ENCODE measurements at regions not wholly inside any gene's neighbourhood (a gene's known extent, or its start where the extent isn't known, plus 50 kb on each side); places are given as distances from the start of the nearest gene placed in this dataset.

DNA sequence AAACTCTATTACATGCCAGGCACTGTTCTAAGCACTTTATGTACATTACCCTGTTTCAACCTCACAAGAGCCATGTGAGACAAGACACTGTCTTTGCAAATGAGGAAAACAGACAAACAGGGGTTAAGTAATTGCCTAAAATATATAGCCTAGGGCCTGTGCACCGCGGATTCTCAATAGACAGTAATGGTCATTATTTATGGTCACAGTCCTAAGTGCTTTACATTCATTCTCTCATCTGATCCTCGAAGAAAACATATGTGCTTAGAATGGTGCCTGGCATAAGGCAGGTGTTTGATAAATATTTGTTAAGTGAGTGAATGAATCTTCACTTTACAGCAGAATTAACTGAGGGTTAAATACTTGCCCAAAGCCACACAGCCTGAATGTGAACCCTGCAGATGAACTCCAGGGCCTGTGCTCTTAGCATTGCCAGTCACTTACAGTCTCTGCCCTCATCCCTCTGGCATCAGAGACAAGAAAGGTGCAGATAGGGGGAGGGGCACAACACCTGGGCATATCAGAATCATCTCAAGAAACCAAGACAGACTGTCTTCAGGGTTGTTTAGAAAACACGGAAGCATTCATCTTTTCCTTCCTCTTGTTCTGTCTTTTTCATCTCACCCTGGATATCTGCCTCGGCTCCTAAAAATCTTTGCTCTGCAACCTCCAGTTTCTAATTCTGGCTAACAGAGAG, 92.8 kb upstream of the SASH1 start:
- no peak for DNase-seq (ENCODE audit: low spot score)

DNA sequence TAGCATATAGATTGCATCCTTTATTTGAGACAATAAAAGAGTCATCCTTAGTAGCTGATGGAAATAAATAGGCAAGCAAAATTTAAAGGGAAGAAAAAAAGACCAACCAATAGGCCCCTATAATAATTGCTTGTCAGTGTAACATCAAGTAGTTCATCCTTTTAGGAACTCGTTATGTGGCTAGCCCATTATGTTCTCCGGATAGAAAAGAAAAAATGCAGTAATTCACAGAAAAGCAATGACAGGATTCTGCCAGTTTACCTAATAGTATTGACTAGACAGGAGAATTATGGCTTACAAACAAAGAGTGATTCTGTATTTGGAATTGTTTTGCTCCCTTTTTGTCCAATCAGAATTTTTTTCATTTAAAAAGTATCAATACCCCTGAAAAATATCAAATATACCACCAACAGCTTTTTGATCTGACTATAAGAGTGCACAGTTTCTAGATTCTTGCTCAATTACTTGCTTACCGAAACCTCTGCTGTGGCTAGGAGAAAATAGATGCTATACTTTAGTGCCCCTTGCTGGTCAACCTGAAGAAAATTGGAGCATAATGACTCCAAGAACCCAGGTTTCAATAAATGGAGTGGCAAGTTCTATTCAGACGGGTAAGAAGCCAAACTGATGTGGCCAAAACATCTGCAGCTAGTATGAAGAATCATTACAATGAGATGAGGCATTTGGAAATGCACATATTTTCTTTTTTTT, 91.5 kb upstream of the SASH1 start:
- no peak for DNase-seq (ENCODE audit: low spot score)

DNA sequence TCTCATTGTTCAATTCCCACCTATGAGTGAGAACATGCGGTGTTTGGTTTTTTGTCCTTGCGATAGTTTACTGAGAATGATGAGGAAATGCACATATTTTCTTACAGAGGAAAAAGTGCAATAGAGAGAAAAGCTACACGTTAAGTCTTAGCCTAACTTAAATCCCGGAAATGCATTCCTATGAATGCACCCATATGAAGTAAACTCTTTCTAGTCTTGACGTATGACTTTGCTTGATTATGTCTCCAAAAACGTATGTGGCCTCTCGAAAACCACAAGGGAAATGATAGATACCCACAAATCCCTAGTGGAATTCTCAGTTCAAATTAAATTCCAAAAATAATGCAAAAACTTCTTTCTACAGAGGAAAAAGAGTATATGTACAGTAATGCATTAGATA, 90.7 kb upstream of the SASH1 start:
- no peak for DNase-seq (ENCODE audit: low spot score)

DNA sequence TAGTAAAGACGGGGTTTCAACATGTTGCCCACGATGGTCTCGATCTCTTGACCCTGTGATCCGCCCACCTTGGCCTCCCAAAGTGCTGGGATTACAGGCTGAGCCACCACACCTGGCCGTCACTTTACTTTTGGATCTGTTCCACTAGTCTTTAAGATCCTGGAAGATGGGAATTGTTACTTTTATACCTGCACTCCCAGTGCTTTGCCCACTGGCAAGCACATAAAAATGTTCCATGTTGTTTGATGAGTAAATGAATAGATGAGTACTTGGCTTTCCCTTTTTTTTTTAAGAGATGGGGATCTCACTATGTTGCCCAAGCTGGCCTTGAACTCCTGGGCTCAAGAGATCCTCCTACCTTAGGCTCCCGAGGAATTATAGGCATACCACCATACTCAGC, 84.8 kb upstream of the SASH1 start:
- no peak for DNase-seq (ENCODE audit: low spot score)

DNA sequence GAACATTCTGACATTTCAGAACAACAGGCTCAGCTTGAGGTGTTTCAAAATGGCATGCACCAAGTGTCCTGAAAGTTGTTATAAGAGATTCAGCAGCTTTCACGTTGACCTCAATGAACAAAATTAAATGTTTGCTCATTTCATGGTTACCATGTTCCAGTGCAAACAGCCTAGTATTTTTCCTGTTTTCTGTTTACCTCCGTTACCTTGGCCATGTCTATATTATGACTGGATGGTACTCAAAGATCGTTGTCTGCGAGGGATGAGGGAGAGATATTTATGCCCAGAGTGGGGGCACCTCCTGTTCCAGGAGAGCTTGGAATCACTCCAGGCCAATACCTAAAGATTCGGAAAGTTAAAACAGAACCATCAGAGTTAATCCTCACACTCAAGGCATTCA, 83.8 kb upstream of the SASH1 start:
- DNase-seq (ENCODE audit: low spot score), result no peak

DNA sequence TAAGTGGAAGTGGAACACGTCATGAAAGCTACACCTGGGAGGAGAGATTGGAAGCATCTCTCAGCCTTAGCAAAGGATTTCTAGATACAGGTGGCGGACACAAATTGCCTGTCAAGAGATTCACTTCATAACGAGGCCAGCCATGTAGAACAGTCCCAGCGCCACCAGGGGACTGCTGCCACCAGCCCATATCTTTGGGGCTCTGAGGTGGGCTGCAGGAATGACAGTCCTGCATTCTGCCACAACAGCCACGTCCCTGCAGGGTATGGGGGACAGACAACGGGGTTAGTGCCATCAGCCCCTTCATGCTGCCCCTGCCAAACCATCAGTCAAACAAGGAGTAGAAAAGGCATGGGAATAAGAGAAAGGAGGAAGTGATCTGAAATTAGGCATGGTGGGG, 81.2 kb upstream of the SASH1 start:
- DNase-seq (ENCODE audit: low spot score), result no peak

DNA sequence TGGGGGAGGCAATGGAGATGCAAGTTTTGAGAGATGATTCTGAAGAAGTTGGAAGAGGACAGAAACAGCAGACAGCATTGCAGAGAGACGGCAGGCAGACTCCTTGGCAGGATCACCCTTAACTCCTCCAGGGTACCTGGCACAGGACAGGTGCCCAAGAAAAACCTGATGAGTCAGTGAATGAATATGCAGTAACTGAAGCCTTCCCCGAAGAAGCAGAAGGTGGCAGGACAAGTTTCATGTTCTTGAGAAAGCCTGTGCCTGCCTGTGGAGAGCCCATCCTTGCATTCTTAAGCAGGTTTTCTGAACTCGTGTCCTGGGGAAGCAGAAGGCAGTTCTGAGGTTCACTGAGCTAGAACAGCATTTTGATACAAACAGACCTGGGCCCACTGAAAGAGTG, 79.6 kb upstream of the SASH1 start:
- DNase-seq (ENCODE audit: low spot score), result no peak

DNA sequence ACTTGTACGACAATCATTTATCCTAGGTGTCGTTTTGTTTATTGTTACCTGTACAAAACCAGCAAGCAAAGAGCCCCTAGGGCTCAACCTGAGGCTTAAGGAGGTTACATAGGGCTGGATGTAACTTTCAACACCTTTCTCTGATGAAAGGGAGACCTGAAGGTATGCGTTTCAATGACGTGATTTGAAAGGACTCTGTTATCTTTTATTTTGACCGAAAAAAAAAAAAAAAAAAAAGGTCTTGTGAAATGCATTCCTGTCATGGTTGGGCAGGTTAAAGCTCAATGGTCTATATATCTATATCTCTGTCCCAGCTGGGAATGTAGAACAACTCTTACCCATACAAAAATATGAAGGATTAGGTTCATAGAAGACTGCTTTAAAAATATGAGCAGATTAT, 78.7 kb upstream of the SASH1 start:
- no peak for DNase-seq (ENCODE audit: low spot score)

DNA sequence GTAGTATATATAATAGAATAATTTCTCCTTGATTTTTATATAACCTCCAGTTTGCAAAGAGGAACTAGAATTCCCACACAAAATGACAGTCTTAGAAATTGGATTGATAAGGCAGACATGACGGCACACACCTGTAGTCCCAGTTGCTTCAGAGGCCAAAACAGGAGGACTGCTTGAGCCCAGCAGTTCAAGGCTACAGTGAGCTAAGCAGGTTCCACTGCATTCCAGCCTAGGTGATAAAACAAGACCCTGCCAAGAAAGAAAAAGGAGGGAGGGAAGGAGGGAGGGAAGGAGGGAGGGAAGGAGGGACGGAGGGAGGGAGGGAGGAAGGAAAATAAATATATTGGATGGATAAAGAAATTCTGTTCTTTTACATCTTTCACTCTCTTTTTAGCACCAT, 77.6 kb upstream of the SASH1 start:
- DNase-seq (ENCODE audit: low spot score), result no peak

DNA sequence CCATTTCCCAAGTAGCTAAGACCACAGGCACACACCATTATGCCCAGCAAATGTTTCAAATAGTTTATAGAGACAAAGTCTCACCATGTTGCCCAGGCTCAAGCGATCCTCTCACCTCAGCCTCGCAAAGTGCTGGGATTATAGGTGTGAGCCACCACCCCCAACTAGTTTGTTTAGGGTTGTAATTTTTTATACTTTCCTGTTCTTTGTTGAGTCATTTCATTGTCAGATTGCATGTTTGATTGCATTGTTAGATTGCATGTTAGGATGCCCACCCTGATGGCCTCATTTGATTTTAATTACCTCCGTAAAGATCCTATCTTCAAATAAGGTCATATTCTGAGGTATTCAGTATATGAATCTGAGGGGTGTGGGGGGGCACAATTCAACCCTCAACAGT, 73.3 kb upstream of the SASH1 start:
- no peak for DNase-seq (ENCODE audit: low spot score)

DNA sequence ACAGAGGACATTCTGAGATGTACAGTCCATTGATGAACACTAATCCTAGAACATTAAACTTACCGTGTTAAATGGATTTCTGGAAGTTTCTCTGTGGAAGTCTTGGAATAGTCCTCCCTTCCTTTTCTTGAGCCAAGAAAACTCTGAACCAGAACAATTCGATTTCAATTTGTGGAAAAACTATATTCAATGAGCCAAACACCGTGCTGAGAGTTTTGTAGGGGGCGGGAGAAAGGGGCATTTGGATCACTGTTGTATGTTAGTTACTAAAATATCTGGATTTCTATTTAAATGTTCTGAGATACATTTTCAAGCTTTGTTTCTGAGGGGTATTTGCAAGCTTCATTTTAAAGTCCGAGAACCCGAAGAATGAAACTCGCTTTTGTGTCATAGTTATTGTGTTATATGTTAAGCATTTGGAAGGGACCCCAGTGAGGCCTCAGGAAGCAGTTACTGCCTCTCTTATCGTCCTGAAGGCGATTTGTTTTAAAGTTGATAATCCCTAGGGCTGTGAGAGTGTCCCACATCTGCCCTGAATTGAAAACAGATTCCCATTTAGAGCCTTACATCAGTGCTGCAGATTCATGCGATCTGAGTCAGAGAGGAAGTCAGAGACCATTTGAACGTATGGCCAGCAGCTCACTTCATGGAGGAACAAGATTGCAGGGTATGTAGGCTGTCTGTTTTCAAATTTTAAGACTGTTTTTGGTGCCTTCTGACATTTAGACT, 70.8 kb upstream of the SASH1 start:
- DNase-seq (ENCODE audit: low spot score), result no peak

DNA sequence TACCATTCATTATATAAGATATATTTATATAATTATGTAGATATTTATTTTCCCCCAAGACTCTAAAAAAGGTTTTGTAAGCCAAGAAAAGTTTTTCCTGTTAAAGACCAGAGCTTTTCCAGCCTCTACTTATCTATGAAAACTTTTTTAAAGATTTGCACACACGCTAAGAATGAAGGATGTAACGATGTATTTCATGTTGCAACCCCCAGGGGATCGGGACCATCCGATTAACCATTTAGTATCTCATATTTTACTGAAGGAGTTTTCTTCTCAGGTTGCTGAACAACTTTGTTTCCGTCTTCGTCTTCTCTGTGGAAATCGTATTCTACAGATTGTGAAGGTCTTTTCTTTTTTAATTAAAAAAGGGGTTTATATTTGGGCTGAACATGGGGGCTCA, 70.0 kb upstream of the SASH1 start:
- DNase-seq (ENCODE audit: low spot score), result no peak

DNA sequence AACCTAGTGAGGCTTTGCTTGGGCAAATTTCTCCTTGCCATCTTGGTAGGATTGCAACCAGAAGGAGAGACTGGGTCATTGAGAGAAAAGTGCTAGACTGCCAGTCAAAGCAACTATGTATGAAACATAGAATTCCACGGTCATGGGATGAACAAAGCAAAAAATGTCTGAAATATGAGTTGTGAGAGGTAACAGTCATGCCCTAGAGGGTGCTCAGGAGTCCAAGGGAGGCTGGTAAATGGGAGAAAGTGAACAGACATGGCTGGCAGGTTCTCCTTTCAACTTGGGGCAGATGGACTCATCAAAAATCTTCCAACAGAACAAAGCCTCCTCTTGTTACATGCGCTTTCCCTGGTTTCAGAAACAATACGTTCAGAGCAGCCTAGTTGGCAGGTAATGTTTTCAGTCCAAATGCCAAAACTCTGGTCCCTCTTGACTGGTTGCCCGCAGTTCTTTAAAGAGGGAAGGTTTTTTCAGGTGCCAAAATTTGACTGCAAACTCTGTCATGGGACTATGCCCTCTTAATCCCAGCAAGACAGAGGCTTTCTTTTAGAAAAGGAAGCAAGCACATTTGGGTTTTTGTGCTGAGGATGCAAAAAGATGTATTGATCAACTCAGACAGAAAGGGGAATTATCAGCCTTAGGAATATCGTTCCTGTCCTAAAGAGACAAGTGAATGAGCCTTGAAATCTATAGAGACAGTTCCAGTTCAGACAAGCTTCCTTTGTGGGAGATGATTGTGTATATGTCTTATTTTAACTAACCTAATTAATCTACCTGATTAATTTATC, 68.5 kb upstream of the SASH1 start:
- DNase-seq (ENCODE audit: low spot score), result no peak

DNA sequence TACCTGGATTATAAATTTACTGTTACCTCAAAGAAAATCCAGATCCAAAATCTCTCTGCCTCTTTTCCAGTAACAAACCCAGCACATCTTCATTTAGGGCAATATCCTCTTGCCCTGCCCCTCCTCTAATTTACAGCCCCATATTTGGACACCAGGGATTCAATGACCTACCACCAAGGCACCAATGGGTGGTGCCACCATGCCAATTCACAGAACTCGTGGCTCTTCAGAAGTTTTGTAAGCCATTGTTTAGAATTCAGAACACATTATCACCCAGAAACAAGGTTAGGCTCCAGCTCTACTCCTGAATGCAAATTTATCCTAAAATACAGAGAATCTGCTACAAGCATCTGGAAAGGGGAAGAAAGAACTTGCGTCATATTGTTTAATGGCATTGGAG, 67.8 kb upstream of the SASH1 start:
- DNase-seq (ENCODE audit: low spot score), result no peak

DNA sequence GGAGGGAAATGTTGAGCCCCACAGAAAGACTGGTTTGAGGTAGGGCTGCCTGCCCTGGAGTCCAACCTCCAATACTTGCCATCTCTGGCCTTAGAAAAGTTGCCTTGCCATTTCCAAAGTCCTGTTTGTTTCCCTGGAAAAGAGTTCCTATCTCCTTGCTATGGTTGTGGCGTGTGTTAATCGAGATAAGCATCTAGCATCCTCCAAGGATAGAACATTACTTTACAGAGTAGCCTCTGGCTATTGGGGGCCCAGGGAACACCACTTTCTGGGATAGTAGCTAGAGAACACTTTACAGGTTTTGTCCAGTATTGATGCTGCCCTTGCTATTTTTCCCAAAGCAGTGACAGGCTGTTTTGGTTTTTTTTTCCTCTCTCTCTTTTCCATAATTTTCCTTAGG, 57.4 kb upstream of the SASH1 start:
- DNase-seq (ENCODE audit: low spot score), result no peak

DNA sequence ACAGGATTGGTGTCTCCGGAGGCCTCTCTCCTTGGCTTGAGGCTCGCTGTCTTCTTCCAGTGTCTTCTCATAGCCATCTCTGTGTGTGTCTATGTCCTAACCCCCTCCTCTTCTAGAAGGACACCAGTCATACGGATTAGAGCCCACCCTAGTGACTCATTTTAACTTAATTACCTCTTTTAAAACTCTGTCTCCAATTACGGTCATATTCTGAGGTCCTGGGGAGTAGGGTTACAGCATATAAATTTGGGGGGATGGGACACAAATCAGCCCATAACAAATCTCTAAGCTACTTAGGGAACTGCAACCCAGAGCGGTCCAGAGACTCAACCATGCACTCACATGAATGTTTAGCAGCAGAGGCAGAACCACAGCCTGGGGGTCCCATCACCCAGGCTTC, 56.1 kb upstream of the SASH1 start:
- no peak for DNase-seq (ENCODE audit: low spot score)

DNA sequence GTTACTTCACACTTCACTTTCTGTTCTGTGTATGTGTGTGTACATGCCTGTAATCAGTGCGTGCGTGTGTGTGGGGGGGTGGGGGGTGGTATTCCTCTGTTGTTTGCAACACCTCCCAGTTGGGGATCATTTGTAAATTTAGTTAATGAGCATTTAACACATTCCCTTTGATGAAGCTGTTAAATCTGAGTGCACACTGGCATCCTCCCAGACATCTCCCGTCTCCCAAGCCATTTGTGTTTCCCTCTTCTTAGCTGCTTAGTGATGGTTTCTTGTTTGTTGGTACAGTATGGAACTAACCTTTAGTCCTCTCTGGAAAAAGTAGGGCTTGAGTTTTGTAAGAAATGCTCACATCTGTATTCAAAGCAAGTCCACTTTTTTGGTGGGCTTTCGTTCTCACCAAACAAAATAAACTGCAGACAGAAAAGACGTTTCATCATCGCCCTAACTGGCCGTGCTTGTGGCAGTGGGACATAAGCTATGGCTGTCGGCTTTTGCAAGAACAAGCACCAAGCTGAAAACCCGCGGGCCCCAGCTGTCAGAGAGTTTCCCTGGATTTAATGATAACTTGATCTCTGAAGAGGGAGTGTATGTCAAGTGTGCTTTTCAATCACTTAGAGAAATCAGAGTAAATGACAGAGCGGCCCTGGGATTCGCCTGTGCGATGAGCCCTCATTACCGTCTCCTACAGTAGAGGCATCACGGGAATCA, 54.9 kb upstream of the SASH1 start:
- no peak for DNase-seq (ENCODE audit: low spot score)

DNA sequence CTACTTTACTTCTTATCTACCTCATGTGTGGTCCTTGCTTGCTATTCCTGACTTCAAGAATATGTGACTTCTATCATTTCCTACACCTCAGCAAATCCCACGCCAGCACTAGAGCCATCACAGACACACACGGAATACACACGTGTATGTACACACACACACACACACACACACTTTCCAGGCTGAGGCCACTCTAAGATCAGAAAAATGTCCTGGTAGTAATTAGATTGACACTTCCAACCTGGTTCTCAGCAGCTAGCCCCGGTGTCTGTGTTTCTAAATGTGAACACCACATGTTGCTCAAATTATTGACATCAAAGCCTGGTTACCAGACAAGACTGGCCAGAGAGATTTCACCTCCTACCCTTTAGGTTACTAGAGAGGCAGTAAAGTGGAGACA, 54.1 kb upstream of the SASH1 start:
- DNase-seq (ENCODE audit: low spot score), result no peak

DNA sequence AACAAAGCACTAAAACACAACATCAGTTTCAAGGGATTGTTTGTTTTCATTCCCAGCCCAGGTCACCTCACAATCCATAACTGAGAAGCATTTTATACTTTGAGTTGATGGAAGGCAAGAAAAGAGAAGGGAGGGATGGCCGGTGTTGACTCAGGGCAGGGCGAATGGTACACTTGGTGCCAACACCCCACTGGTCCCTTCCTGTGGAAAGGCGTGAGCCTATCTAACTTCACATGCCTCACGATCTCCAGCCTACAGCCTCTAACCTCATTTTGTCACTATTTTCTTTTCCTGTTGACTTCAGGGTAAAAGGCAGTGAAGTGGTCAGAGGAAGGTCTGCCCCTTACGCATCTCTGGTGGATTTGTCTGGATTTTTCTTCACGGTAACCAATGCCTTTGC, 53.5 kb upstream of the SASH1 start:
- no peak for DNase-seq (ENCODE audit: low spot score)

DNA sequence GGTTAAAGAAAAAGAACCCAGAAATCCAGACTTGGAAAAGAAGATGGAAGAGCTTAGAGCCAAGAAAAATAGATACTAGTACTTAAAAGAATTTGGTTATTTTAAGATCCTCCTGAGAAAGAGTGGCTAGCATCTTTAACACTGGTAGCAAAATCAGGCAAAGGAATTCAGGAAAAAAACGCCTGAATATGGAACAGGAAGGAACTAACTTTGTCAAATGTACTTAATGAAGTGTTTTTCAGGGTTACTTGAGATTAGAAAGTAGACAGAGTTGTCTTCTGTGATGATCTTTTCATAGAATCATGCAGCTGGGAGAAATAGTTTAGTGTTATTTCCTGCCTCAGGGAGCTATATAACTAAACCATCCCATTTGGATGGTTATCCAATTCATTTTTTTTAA, 50.8 kb upstream of the SASH1 start:
- no peak for DNase-seq (ENCODE audit: low spot score)

Measured in CD4-positive, alpha-beta T cell treated with Interleukin-6 at 100 ng/mL for 8 hours (primary cell).